NCI-H2171 treated with DMSO at 0.1 percent for 48 hours (cell line): ENCODE measurements at regions not wholly inside any gene's neighbourhood (a gene's known extent, or its start where the extent isn't known, plus 50 kb on each side); places are given as distances from the start of the nearest gene placed in this dataset.

Experiments used
- DNase-seq: peaks from one replicate; lab custom pipeline; 2025; lab: John Stamatoyannopoulos, UW

GRCh38 chr2:149651229-149651628 is 63.7 kb upstream of the MMADHC start:
- DNase-seq: no peak

- no peak for DNase-seq
These were observed 62.4 kb upstream of the MMADHC start for GRCh38 chr2:149650006-149650405.

- DNase-seq: no peak
These were observed 60.9 kb upstream of the MMADHC start for GRCh38 chr2:149648282-149649030.

- no peak for DNase-seq
These were observed 57.8 kb upstream of the MMADHC start for GRCh38 chr2:149645391-149645790.
